Hepatocyte (in vitro differentiated cells): ENCODE measurements at regions not wholly inside any gene's neighbourhood (a gene's known extent, or its start where the extent isn't known, plus 50 kb on each side); places are given as distances from the start of the nearest gene placed in this dataset.

ENCODE experiments used
- DNase-seq: peaks from one replicate; pipeline ENCODE4 v3.0.0-alpha.2; 2016; ENCODE audit warnings: low spot score
- H2AFZ ChIP-seq: fragments of 200-600 bp; sonication (generic); 2 replicates; pipeline ENCODE4 v1.6.0; 2016; ENCODE audit warnings: antibody characterized with exemption, mild to moderate bottlenecking
- H3K27ac ChIP-seq: fragments of 200-600 bp; sonication (generic); 2 replicates; pipeline ENCODE4 v1.5.1; 2016; ENCODE audit warnings: mild to moderate bottlenecking
- H3K27me3 ChIP-seq: fragments of 200-600 bp; sonication (generic); 2 replicates; pipeline ENCODE4 v1.6.1; 2016
- H3K36me3 ChIP-seq: fragments of 200-600 bp; sonication (generic); replicated peaks from 2 replicates; pipeline ENCODE4 v1.5.1; 2016; ENCODE audit warnings: low read depth; ENCODE audit not compliant: insufficient read depth
- H3K4me1 ChIP-seq: fragments of 200-600 bp; sonication (generic); 2 replicates; pipeline ENCODE4 v1.5.1; 2016; ENCODE audit warnings: mild to moderate bottlenecking, moderate library complexity; ENCODE audit not compliant: insufficient read depth
- H3K4me2 ChIP-seq: fragments of 200-600 bp; sonication (generic); 2 replicates; pipeline ENCODE4 v1.6.0; 2016
- H3K4me3 ChIP-seq: fragments of 200-600 bp; sonication (generic); 2 replicates; pipeline ENCODE4 v1.5.1; 2016; ENCODE audit warnings: mild to moderate bottlenecking
- H3K79me2 ChIP-seq: fragments of 200-600 bp; sonication (generic); 2 replicates; pipeline ENCODE4 v1.6.0; 2017; ENCODE audit warnings: mild to moderate bottlenecking
- H3K9me2 ChIP-seq: fragments of 200-600 bp; sonication (generic); replicated peaks from 2 replicates; pipeline ENCODE4 v1.6.0; 2017; ENCODE audit warnings: mild to moderate bottlenecking; ENCODE audit not compliant: insufficient read depth
- H3K9me3 ChIP-seq: fragments of 200-600 bp; sonication (generic); 2 replicates; pipeline ENCODE4 v1.5.1; 2016; ENCODE audit warnings: low read depth, mild to moderate bottlenecking
- H4K20me1 ChIP-seq: fragments of 200-600 bp; sonication (generic); 2 replicates; pipeline ENCODE4 v1.6.0; 2016; ENCODE audit warnings: mild to moderate bottlenecking; ENCODE audit not compliant: insufficient read depth, poor library complexity, severe bottlenecking
- CTCF ChIP-seq: fragments of 200-600 bp; sonication (generic); IDR thresholded peaks from 2 replicates; pipeline ENCODE4 v1.5.1; 2016; ENCODE audit warnings: antibody characterized with exemption, mild to moderate bottlenecking; ENCODE audit not compliant: poor library complexity
- EZH2 ChIP-seq: fragments of 200-600 bp; sonication (generic); IDR thresholded peaks from 2 replicates; pipeline ENCODE4 v1.6.1; 2016; ENCODE audit warnings: antibody characterized with exemption, mild to moderate bottlenecking, borderline replicate concordance
- EZH2phosphoT487 ChIP-seq: fragments of 200-600 bp; sonication (generic); IDR thresholded peaks from one replicate; pipeline ENCODE4 v1.6.1; 2018; ENCODE audit warnings: antibody characterized with exemption, mild to moderate bottlenecking, low read depth, moderate library complexity; ENCODE audit not compliant: unreplicated experiment, severe bottlenecking
- WGBS: methylation state at CpG from one replicate; pipeline ENCODE4 v1.1.6; 2016; ENCODE audit warnings: low lambda C conversion rate; ENCODE audit errors: missing lambda C conversion rate; 5-methylcytosine and 5-hydroxymethylcytosine counted together

- H3K79me2 ChIP-seq = no peaks in the 10 kb centered on the region
- no peaks in the 10 kb centered on the region for H3K36me3 ChIP-seq
- no peak overlapping the region for H3K4me3 ChIP-seq
- H3K4me2 ChIP-seq = no peak overlapping the region
- DNase-seq = peak; percentile 58
- H3K9me3 ChIP-seq = no peaks in the 10 kb centered on the region
- no peaks in the 10 kb centered on the region for H4K20me1 ChIP-seq
- no peaks in the 10 kb centered on the region for H3K27me3 ChIP-seq
- 5% methylated on average over 5 of the region's 5 CpGs for WGBS
- H3K27ac ChIP-seq = no peak overlapping the region
- H3K4me1 ChIP-seq = peaks cover 24% of the 10 kb centered on the region
- H2AFZ ChIP-seq = no peak overlapping the region
- TF ChIP-seq EZH2phosphoT487 (no peak), CTCF (peak; percentile 58)
- no peaks in the 10 kb centered on the region for H3K9me2 ChIP-seq
Observed at GRCh38 chrX:15930585-15930984, 76.0 kb upstream of the AP1S2 start.

- Histone ChIP-seq H3K4me2 (peak overlapping the region; percentile 43), H3K27ac (peak overlapping the region; percentile 10)
Observed at GRCh38 chrX:15929194-15929593, 74.6 kb upstream of the AP1S2 start.

GRCh38 chrX:15926622-15927021 lies 72.0 kb upstream of the AP1S2 start:
- H3K9me3 ChIP-seq = no peaks in the 10 kb centered on the region
- no peaks in the 10 kb centered on the region for H3K9me2 ChIP-seq
- no peak for TF ChIP-seq EZH2
- no peak for TF ChIP-seq EZH2phosphoT487
- no peak for TF ChIP-seq CTCF
- H3K79me2 ChIP-seq = no peaks in the 10 kb centered on the region
- H3K27me3 ChIP-seq = no peaks in the 10 kb centered on the region
- H2AFZ ChIP-seq = no peak overlapping the region
- DNase-seq = no peak
- no peak overlapping the region for H3K4me3 ChIP-seq
- WGBS = 46% methylated on average over 1 of the region's 1 CpG
- no peaks in the 10 kb centered on the region for H4K20me1 ChIP-seq
- H3K36me3 ChIP-seq = no peaks in the 10 kb centered on the region
- no peak overlapping the region for H3K4me2 ChIP-seq
- H3K4me1 ChIP-seq = peaks cover 24% of the 10 kb centered on the region
- H3K27ac ChIP-seq = no peak overlapping the region

More at GRCh38 chrX:15929194-15929593, 74.6 kb upstream of the AP1S2 start:
- no peaks in the 10 kb centered on the region for H3K79me2 ChIP-seq
- no peaks in the 10 kb centered on the region for H3K36me3 ChIP-seq
- H2AFZ ChIP-seq = no peak overlapping the region
- H3K9me2 ChIP-seq = no peaks in the 10 kb centered on the region
- H3K4me3 ChIP-seq = no peak overlapping the region
- H3K4me1 ChIP-seq = peaks cover 24% of the 10 kb centered on the region
- no peaks in the 10 kb centered on the region for H3K27me3 ChIP-seq
- 24% methylated on average over 2 of the region's 2 CpGs for WGBS
- no peaks in the 10 kb centered on the region for H3K9me3 ChIP-seq
- DNase-seq = peak; percentile 12
- TF ChIP-seq EZH2 (no peak), EZH2phosphoT487 (no peak), CTCF (no peak)
- H4K20me1 ChIP-seq = no peaks in the 10 kb centered on the region

- H3K4me1 ChIP-seq = no peaks in the 10 kb centered on the region
- no peaks in the 10 kb centered on the region for H3K79me2 ChIP-seq
- H2AFZ ChIP-seq = no peak overlapping the region
- H3K27me3 ChIP-seq = no peaks in the 10 kb centered on the region
- H3K27ac ChIP-seq = no peak overlapping the region
- no peaks in the 10 kb centered on the region for H3K9me3 ChIP-seq
- H3K36me3 ChIP-seq = no peaks in the 10 kb centered on the region
- no peaks in the 10 kb centered on the region for H3K9me2 ChIP-seq
- TF ChIP-seq EZH2 (no peak), EZH2phosphoT487 (no peak), CTCF (no peak)
- WGBS = 94% methylated on average over 1 of the region's 1 CpG
- no peak overlapping the region for H3K4me2 ChIP-seq
- H3K4me3 ChIP-seq = no peak overlapping the region
- DNase-seq = no peak
- H4K20me1 ChIP-seq = no peaks in the 10 kb centered on the region
Observed at GRCh38 chrX:15918003-15918402, 63.4 kb upstream of the AP1S2 start.
